WTC11 (cell line): ENCODE measurements at regions not wholly inside any gene's neighbourhood (a gene's known extent, or its start where the extent isn't known, plus 50 kb on each side); places are given as distances from the start of the nearest gene placed in this dataset.

Experiments used
- ATAC-seq: fragments of 200-7000 bp; cut with Tn5 transposase; 2 replicates; pipeline ENCODE4 v1.10.0; 2021; ENCODE audit warnings: mild to moderate bottlenecking, moderate library complexity
- CTCF ChIA-PET: fragments of 300-600 bp; sonication (Branson Sonifier 250); formaldehyde crosslinking; loops from one replicate; lab custom pipeline; 2021; ENCODE audit warnings: antibody characterized with exemption; lab: Charles Lee
- POLR2A ChIA-PET: fragments of 350-600 bp; sonication (Branson Sonifier 250); formaldehyde crosslinking; loops from one replicate; lab custom pipeline; 2021; ENCODE audit warnings: antibody characterized with exemption; lab: Charles Lee
- DNase-seq: peaks from one replicate; pipeline ENCODE4 v3.0.0; 2021; ENCODE audit warnings: low spot score
- H3K27ac Mint-ChIP-seq: 2 replicates; pipeline ENCODE4 v1.8.0; 2021; ENCODE audit warnings: mixed read lengths
- H3K27me3 Mint-ChIP-seq: 2 replicates; pipeline ENCODE4 v1.8.0; 2021; ENCODE audit warnings: low read depth, mild to moderate bottlenecking, moderate library complexity, mixed read lengths
- H3K36me3 Mint-ChIP-seq: 2 replicates; pipeline ENCODE4 v1.8.0; 2021; ENCODE audit warnings: mixed read lengths
- H3K4me1 Mint-ChIP-seq: 2 replicates; pipeline ENCODE4 v1.8.0; 2022; ENCODE audit warnings: mixed read lengths
- H3K4me3 Mint-ChIP-seq: 2 replicates; pipeline ENCODE4 v1.8.0; 2021; ENCODE audit warnings: mild to moderate bottlenecking, moderate library complexity, mixed read lengths
- H3K9me3 Mint-ChIP-seq: 2 replicates; pipeline ENCODE4 v1.8.0; 2021; ENCODE audit warnings: mixed read lengths
- AR ChIP-seq: fragments of 250-450 bp; sonication (Bioruptor Pico); IDR thresholded peaks from 2 replicates; pipeline ENCODE4 v1.9.0; 2021; ENCODE audit warnings: mild to moderate bottlenecking
- ATF3 ChIP-seq: sonication (generic); formaldehyde crosslinking; conservative IDR thresholded peaks from 2 replicates; pipeline ENCODE4 v1.8.1; 2022; ENCODE audit warnings: mild to moderate bottlenecking, missing genetic modification reagents
- CDX4 ChIP-seq: fragments of 250-450 bp; sonication (Bioruptor Pico); IDR thresholded peaks from 2 replicates; pipeline ENCODE4 v1.9.0; 2021; ENCODE audit warnings: moderate library complexity, mild to moderate bottlenecking, inconsistent platforms, borderline replicate concordance
- CREM ChIP-seq: sonication (generic); formaldehyde crosslinking; IDR thresholded peaks from 2 replicates; pipeline ENCODE4 v1.8.1; 2022; ENCODE audit warnings: mild to moderate bottlenecking, missing genetic modification reagents, moderate library complexity
- E2F4 ChIP-seq: sonication (generic); formaldehyde crosslinking; IDR thresholded peaks from 2 replicates; pipeline ENCODE4 v1.8.1; 2022; ENCODE audit warnings: low read depth, mild to moderate bottlenecking, moderate library complexity, missing genetic modification reagents, borderline replicate concordance
- ELF4 ChIP-seq: sonication (generic); formaldehyde crosslinking; IDR thresholded peaks from 2 replicates; pipeline ENCODE4 v1.8.1; 2022; ENCODE audit warnings: low read depth, mild to moderate bottlenecking, moderate library complexity, missing genetic modification reagents
- ERG ChIP-seq: fragments of 250-450 bp; sonication (Bioruptor Pico); IDR thresholded peaks from 2 replicates; pipeline ENCODE4 v1.8.0; 2021; ENCODE audit warnings: mild to moderate bottlenecking
- FOXP4 ChIP-seq: sonication (generic); formaldehyde crosslinking; IDR thresholded peaks from 2 replicates; pipeline ENCODE4 v1.8.0; 2022; ENCODE audit warnings: mild to moderate bottlenecking, missing genetic modification reagents
- GABPB1 ChIP-seq: sonication (generic); formaldehyde crosslinking; IDR thresholded peaks from 2 replicates; pipeline ENCODE4 v1.8.1; 2023; ENCODE audit warnings: mild to moderate bottlenecking, missing genetic modification reagents
- GTF2I ChIP-seq: fragments of 250-450 bp; sonication (Bioruptor Pico); conservative IDR thresholded peaks from 2 replicates; pipeline ENCODE4 v1.4.0; 2021; ENCODE audit warnings: mild to moderate bottlenecking
- NFE2L1 ChIP-seq: sonication (generic); formaldehyde crosslinking; IDR thresholded peaks from 2 replicates; pipeline ENCODE4 v1.8.1; 2023; ENCODE audit warnings: missing genetic modification reagents
- RELA ChIP-seq: sonication (generic); formaldehyde crosslinking; IDR thresholded peaks from 2 replicates; pipeline ENCODE4 v1.8.1; 2022; ENCODE audit warnings: missing genetic modification reagents, mild to moderate bottlenecking, borderline replicate concordance
- RORB ChIP-seq: fragments of 250-450 bp; sonication (Bioruptor Pico); IDR thresholded peaks from 2 replicates; pipeline ENCODE4 v1.9.0; 2021; ENCODE audit warnings: mild to moderate bottlenecking
- SMAD3 ChIP-seq: sonication (generic); formaldehyde crosslinking; IDR thresholded peaks from 2 replicates; pipeline ENCODE4 v1.8.0; 2022; ENCODE audit warnings: missing genetic modification reagents, mild to moderate bottlenecking, borderline replicate concordance
- SP1 ChIP-seq: sonication (generic); formaldehyde crosslinking; conservative IDR thresholded peaks from 2 replicates; pipeline ENCODE4 v1.8.1; 2022; ENCODE audit warnings: missing genetic modification reagents
- TCF7 ChIP-seq: sonication (generic); formaldehyde crosslinking; IDR thresholded peaks from 2 replicates; pipeline ENCODE4 v1.8.0; 2022; ENCODE audit warnings: mild to moderate bottlenecking, low read depth, missing genetic modification reagents, moderate library complexity
- TEAD1 ChIP-seq: sonication (generic); formaldehyde crosslinking; IDR thresholded peaks from 2 replicates; pipeline ENCODE4 v1.8.0; 2022; ENCODE audit warnings: mild to moderate bottlenecking, missing genetic modification reagents
- TP53 ChIP-seq: sonication (generic); formaldehyde crosslinking; IDR thresholded peaks from 2 replicates; pipeline ENCODE4 v1.8.1; 2023; ENCODE audit warnings: mild to moderate bottlenecking, missing genetic modification reagents
- ZNF317 ChIP-seq: sonication (generic); formaldehyde crosslinking; IDR thresholded peaks from 2 replicates; pipeline ENCODE4 v1.8.1; 2023; ENCODE audit warnings: low read depth, mild to moderate bottlenecking, moderate library complexity, missing genetic modification reagents, borderline replicate concordance
- TF ChIP-seq, protein P1 (sequence below): sonication (generic); formaldehyde crosslinking; IDR thresholded peaks from 2 replicates; pipeline ENCODE4 v1.8.1; 2023; ENCODE audit warnings: mild to moderate bottlenecking, moderate library complexity, missing genetic modification reagents

DNA sequence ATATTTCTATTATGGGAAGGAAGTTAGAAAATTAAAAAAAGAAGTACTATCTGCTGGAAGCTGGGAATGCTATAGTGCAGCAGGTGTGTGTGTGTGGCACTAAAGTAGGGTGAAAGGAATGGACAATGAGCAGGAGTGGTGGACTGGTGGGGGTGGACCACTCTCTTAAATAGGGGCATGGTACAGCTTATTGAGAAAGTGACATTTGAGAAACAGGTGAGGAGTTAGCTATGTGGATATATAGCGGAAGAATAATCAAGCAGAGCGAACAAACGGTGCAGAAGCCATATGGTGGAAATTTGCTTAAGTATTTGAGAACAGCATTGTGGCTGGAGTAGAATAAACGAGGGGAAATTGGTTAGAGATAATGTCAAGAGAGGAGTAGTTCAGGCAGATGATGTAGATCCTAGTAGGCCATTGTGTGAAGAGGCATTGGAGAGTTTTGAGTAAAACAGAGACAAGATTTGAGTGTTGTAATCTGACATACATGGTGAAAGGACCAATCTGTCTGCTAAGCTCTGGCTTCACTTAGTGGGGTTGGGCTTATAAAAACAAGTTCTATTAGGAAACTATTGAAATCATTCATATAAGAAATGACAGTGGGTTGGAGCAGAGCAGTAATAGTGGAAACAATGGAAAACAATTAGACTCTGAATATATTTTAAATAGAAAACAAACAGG is 149.2 kb upstream of the SYT10 start:
- CTCF ChIA-PET = interaction anchor here (0.7 to 1.1 kb wide), 4 partner anchors 13 to 833 kb away, joined by 3 to 4 read pairs (median 3); partner anchors contain the start of gene YARS2
- Mint-ChIP-seq H3K36me3 (no peaks in the 10 kb centered on the region), H3K9me3 (no peaks in the 10 kb centered on the region), H3K4me3 (no peak overlapping the region), H3K27me3 (no peaks in the 10 kb centered on the region), H3K4me1 (peaks cover 42% of the 10 kb centered on the region), H3K27ac (no peak overlapping the region)
- no peak for TF ChIP-seq NFE2L1 (CRISPR knock-in tag)
- no peak for TF ChIP-seq RELA
- TF ChIP-seq GABPB1 (CRISPR knock-in tag) = no peak
- TF ChIP-seq GTF2I (CRISPR knock-in tag) = no peak
- no peak for TF ChIP-seq TCF7
- no peak for TF ChIP-seq AR (CRISPR knock-in tag)
- no peak for TF ChIP-seq SP1
- TF ChIP-seq RORB = no peak
- TF ChIP-seq CDX4 (CRISPR knock-in tag) = no peak
- no peak for TF ChIP-seq ZNF317
- no peak for TF ChIP-seq ELF4 (CRISPR knock-in tag)
- TF ChIP-seq FOXP4 (CRISPR knock-in tag) = no peak
- TF ChIP-seq ATF3 = no peak
- TF ChIP-seq, protein P1, sequence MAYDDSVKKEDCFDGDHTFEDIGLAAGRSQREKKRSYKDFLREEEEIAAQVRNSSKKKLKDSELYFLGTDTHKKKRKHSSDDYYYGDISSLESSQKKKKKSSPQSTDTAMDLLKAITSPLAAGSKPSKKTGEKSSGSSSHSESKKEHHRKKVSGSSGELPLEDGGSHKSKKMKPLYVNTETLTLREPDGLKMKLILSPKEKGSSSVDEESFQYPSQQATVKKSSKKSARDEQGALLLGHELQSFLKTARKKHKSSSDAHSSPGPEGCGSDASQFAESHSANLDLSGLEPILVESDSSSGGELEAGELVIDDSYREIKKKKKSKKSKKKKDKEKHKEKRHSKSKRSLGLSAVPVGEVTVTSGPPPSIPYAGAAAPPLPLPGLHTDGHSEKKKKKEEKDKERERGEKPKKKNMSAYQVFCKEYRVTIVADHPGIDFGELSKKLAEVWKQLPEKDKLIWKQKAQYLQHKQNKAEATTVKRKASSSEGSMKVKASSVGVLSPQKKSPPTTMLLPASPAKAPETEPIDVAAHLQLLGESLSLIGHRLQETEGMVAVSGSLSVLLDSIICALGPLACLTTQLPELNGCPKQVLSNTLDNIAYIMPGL (CRISPR knock-in tag) = no peak
- TF ChIP-seq SMAD3 = no peak
- TF ChIP-seq TEAD1 (CRISPR knock-in tag) = no peak
- no peak for TF ChIP-seq TP53 (CRISPR knock-in tag)
- no peak for TF ChIP-seq CREM (CRISPR knock-in tag)
- no peak for TF ChIP-seq ERG
- no peak for TF ChIP-seq E2F4 (CRISPR knock-in tag)
- POLR2A ChIA-PET = no interaction called here
- ATAC-seq (no peak), DNase-seq (no peak)
